Lower leg skin (tissue), 3 donors: ENCODE measurements at regions not wholly inside any gene's neighbourhood (a gene's known extent, or its start where the extent isn't known, plus 50 kb on each side); places are given as distances from the start of the nearest gene placed in this dataset.

Experiments
- POLR2A ChIP-seq, 2 donors: fragments of 450-650 bp; IDR thresholded peaks; one replicate each; pipeline ENCODE4 v1.6.1; 2016 to 2017; ENCODE audit warnings: antibody characterized with exemption in 2 of 2, mild to moderate bottlenecking in 1 of 2, moderate library complexity in 1 of 2
- TF ChIP-seq, protein P1 (sequence below), 3 donors: fragments of 450-650 bp; IDR thresholded peaks; one replicate each; pipeline ENCODE4 v1.5.1; 2016; ENCODE audit warnings: antibody characterized with exemption in 3 of 3, mild to moderate bottlenecking in 3 of 3, moderate library complexity in 2 of 3

DNA sequence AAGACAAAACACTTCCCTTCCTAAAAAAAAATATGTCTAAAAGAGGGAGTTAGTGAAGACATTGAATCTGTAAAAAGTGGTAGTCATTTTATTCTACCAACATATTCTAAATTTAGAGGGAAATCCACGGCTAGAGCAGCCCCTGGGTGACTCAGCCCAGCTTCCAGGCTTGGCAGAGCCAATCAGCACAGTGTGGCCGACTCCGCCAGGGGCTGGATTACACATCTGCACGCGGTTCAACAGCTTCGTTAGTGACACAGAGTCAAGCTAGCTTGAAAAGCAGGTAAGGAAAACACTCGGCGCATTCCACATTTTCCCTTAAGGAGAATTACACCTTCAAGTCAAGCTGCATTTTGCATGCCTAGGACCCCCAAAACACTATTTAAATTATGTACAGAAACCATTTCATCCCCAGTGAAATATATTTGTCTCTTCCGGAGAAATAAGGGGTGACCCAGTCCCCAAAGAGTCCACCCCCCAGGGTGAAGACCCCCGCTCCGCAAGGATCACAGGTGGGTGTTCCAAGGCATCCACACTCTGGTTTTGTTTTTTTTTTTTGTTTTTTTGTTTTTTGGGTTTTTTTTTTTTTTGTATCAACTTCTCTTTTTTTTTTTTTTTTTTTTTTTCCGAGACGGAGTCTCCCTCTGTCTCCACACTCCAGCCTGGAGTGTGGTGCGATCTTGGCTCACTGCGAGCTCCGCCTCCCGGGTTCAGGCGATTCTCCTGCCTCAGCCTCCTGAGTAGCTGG lies 58.4 kb upstream of the ARID1B start:
- TF ChIP-seq, protein P1, sequence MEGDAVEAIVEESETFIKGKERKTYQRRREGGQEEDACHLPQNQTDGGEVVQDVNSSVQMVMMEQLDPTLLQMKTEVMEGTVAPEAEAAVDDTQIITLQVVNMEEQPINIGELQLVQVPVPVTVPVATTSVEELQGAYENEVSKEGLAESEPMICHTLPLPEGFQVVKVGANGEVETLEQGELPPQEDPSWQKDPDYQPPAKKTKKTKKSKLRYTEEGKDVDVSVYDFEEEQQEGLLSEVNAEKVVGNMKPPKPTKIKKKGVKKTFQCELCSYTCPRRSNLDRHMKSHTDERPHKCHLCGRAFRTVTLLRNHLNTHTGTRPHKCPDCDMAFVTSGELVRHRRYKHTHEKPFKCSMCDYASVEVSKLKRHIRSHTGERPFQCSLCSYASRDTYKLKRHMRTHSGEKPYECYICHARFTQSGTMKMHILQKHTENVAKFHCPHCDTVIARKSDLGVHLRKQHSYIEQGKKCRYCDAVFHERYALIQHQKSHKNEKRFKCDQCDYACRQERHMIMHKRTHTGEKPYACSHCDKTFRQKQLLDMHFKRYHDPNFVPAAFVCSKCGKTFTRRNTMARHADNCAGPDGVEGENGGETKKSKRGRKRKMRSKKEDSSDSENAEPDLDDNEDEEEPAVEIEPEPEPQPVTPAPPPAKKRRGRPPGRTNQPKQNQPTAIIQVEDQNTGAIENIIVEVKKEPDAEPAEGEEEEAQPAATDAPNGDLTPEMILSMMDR (IDR thresholded peaks at IDR 0.05) = no peak
- no peak for TF ChIP-seq POLR2A (IDR thresholded peaks at IDR 0.05)
